ENCODE measurements at regions not wholly inside any gene's neighbourhood (a gene's known extent, or its start where the extent isn't known, plus 50 kb on each side); places are given as distances from the start of the nearest gene placed in this dataset.
"Not testable (repeated sequence)": the region's sequence is repeated elsewhere in the genome, so short reads cannot be mapped to it uniquely, and the experiment has no call there.

- DNase-seq (ENCODE audit: low read depth): not testable (repeated sequence)
These were observed 1399.1 kb upstream of the PCDH10 start for GRCh38 chr4:131750006-131750405.

- not testable (repeated sequence) for DNase-seq (ENCODE audit: low read depth)
These were observed 1398.6 kb upstream of the PCDH10 start for GRCh38 chr4:131750469-131750868.

GRCh38 chr4:131762234-131762633 is 1386.9 kb upstream of the PCDH10 start:
- not testable (repeated sequence) for DNase-seq (ENCODE audit: low read depth)

- no peak for DNase-seq (ENCODE audit: low read depth)
These were observed 1384.4 kb upstream of the PCDH10 start for GRCh38 chr4:131764730-131765129.

- not testable (repeated sequence) for DNase-seq (ENCODE audit: low read depth)
These were observed 1374.7 kb upstream of the PCDH10 start for GRCh38 chr4:131774382-131774781.

- not testable (repeated sequence) for DNase-seq (ENCODE audit: low read depth)
These were observed 1338.5 kb upstream of the PCDH10 start for GRCh38 chr4:131810565-131810964.
